ENCODE measurements at regions not wholly inside any gene's neighbourhood (a gene's known extent, or its start where the extent isn't known, plus 50 kb on each side); places are given as distances from the start of the nearest gene placed in this dataset.

- TF ChIP-seq REST (IDR thresholded peaks at IDR 0.05; ENCODE audit: low read depth), result no peak
- TF ChIP-seq EGR1 (IDR thresholded peaks at IDR 0.05; ENCODE audit: low read depth), result no peak
- TF ChIP-seq ZFX (IDR thresholded peaks at IDR 0.05), result no peak
- TF ChIP-seq ZBTB33 (IDR thresholded peaks at IDR 0.05; ENCODE audit: extremely low read depth, insufficient replicate concordance, low read length), result no peak
- TF ChIP-seq POLR2AphosphoS5 (IDR thresholded peaks at IDR 0.05; ENCODE audit: low read depth, low read length), result no peak
Observed at GRCh38 chr2:149789549-149789948, 202.0 kb upstream of the MMADHC start (continued).

GRCh38 chr2:149787206-149787605 is 199.6 kb upstream of the MMADHC start:
- Histone ChIP-seq H2AFZ (ENCODE audit: low read depth, low read length, poor library complexity, severe bottlenecking) (no peak overlapping the region), H3K79me2 (ENCODE audit: insufficient read depth, low read length) (no peaks in the 10 kb centered on the region), H4K20me1 (ENCODE audit: insufficient read depth) (no peaks in the 10 kb centered on the region), H3K4me3 (replicated peaks in 1 of 2; ENCODE audit: low read depth in 1 of 2, low read length in 2 of 2) (no peak overlapping the region), H3K27ac (ENCODE audit: low read depth, low read length) (no peak overlapping the region), H3K9me2 (ENCODE audit: insufficient read depth) (no peaks in the 10 kb centered on the region), H3K4me2 (ENCODE audit: low read length) (no peak overlapping the region), H3K4me1 (ENCODE audit: control insufficient read depth in 1 of 2, insufficient read depth in 2 of 2, low read length in 2 of 2) (no peaks in the 10 kb centered on the region), H3K9me3 (ENCODE audit: control insufficient read depth in 1 of 2, insufficient read depth in 1 of 2, low read depth in 1 of 2, low read length in 2 of 2) (no peaks in the 10 kb centered on the region), H3K36me3 (ENCODE audit: control insufficient read depth in 1 of 2, insufficient read depth in 2 of 2, low read length in 2 of 2) (no peaks in the 10 kb centered on the region), H3K9ac (ENCODE audit: low read length) (no peak overlapping the region), H3K27me3 (ENCODE audit: insufficient read depth, low read length) (no peaks in the 10 kb centered on the region)
- ChIA-PET CTCF (no interaction called here), RAD21 (ENCODE audit: low non-redundant PET in 1 of 2, low total read pairs in 2 of 2, uncharacterized antibody in 2 of 2, unreplicated experiment in 2 of 2) (interaction anchor here in 1 of 2 experiments (0.6 kb wide), 1 partner anchor 28 kb away, joined by 3 read pairs; no protein-coding TSS in a partner anchor), POLR2A (no interaction called here)
- intact Hi-C loops (cut with micrococcal nuclease), result loop anchor here (10.0 kb wide), 1 partner anchor 1448 kb away; no protein-coding TSS in a partner anchor
- no TSS peak for BruUV-seq (replicated peaks)
- ATAC-seq (no peak), DNase-seq (ENCODE audit: low read depth, low spot score) (no peak)
- TF ChIP-seq RAD21 (IDR thresholded peaks at IDR 0.05; ENCODE audit: low read depth) (no peak), POLR2AphosphoS5 (IDR thresholded peaks at IDR 0.05; ENCODE audit: low read depth, low read length) (no peak), SIN3A (IDR thresholded peaks at IDR 0.05; ENCODE audit: low read depth) (no peak), ZBTB33 (IDR thresholded peaks at IDR 0.05; ENCODE audit: extremely low read depth, insufficient replicate concordance, low read length) (no peak), FOSL1 (IDR thresholded peaks at IDR 0.05; ENCODE audit: low read depth) (no peak), ATF3 (IDR thresholded peaks at IDR 0.05) (no peak), YY1 (IDR thresholded peaks at IDR 0.05; ENCODE audit: extremely low read depth, insufficient replicate concordance, low read depth, low read length) (no peak), POLR2A (IDR thresholded peaks at IDR 0.05; ENCODE audit: borderline replicate concordance, extremely low read depth, insufficient read depth, insufficient read length) (no peak), CEBPB (IDR thresholded peaks at IDR 0.05; ENCODE audit: low read depth) (no peak)
